ENCODE measurements at regions not wholly inside any gene's neighbourhood (a gene's known extent, or its start where the extent isn't known, plus 50 kb on each side); places are given as distances from the start of the nearest gene placed in this dataset.

DNA sequence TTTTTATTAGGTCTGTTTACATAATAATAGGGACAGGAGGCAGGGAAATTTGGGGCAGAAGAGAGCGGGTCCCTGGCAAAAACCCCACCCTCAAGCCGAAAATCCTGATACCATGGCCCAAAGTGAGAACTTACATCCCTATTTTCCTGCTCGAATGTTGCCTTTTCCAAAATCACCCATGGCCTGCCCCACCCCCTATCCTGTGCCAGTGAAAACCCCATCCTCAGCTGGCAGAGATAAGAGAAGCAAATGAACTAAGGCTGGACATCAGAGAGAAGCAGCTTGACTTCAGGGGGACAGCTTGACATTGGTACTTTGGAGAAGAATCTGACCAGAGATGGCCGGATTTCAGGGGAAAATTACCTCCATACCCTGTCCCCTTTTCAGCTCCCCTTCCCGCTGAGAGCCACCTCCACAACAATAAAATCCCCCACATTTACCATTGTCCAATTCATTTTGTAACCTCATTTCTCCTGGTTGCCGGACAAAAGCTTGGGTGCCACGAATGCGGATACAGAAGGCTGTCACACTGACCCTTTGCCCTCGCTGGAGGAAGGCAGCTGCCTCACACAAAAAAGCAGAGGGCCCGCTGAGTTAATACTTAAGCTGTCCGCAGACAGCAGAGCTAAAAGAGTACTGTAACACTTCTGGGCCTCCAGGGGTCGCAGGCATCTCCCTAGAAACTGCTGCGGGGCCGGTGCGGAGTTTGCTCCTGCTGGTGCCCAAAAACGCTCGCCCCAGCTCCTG is 196.2 kb downstream of the SNCA start:
- H3K4me3 ChIP-seq = no peak overlapping the region
- no TSS peak for BruUV-seq (replicated peaks)
- no peaks in the 10 kb centered on the region for H3K36me3 ChIP-seq (ENCODE audit: low read depth)
- H4K20me1 ChIP-seq (ENCODE audit: insufficient read depth) = no peaks in the 10 kb centered on the region
- H3F3A ChIP-seq (ENCODE audit: insufficient read depth, low read depth) = no peaks in the 10 kb centered on the region
- H3K4me1 ChIP-seq (replicated peaks; ENCODE audit: insufficient read depth) = no peaks in the 10 kb centered on the region
- H3K9me2 ChIP-seq (ENCODE audit: insufficient read depth) = no peaks in the 10 kb centered on the region
- no peak overlapping the region for H2AFZ ChIP-seq
- no peaks in the 10 kb centered on the region for H3K9me3 ChIP-seq (ENCODE audit: insufficient read depth, low read depth)
- intact Hi-C loops (cut with micrococcal nuclease; ENCODE audit: unreplicated experiment) = no loop called here
- ChIA-PET CTCF (no interaction called here), POLR2A (ENCODE audit: unreplicated experiment) (no interaction called here)
- no peak overlapping the region for H3K27ac ChIP-seq
- no peak overlapping the region for H3K4me2 ChIP-seq
- no peaks in the 10 kb centered on the region for H3K27me3 ChIP-seq (ENCODE audit: insufficient read depth, low read depth)
- TF ChIP-seq CTCF (conservative IDR thresholded peaks at IDR 0.05) = no peak
- TF ChIP-seq EZH2 (IDR thresholded peaks at IDR 0.05; ENCODE audit: low read depth) = no peak
- DNase-seq = no peak
- H3K79me2 ChIP-seq (ENCODE audit: low read depth) = no peaks in the 10 kb centered on the region

DNA sequence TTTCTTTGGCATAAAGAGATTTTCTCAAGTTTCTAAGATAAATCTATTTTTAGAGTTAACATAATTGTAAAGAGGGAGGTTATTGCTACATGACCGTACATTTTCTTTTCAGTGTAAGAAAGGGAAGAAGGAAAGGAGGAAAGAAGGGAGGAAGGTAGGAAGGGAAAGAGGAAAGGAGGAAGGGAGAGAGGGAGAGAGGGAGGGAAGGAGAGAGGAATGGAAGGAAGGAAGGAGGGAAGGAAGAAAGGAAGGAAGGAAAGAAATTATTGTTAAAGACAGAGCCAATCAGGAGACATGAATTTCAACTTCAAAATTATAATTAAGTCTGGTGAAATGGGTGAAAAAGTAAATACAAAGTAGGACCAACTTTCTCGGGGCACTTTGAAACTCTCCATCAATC is 197.6 kb downstream of the SNCA start:
- TF ChIP-seq EZH2 (IDR thresholded peaks at IDR 0.05; ENCODE audit: low read depth) (no peak), CTCF (conservative IDR thresholded peaks at IDR 0.05) (no peak)
- H3K27me3 ChIP-seq (ENCODE audit: insufficient read depth, low read depth) = no peaks in the 10 kb centered on the region
- intact Hi-C loops (cut with micrococcal nuclease; ENCODE audit: unreplicated experiment) = no loop called here
- ChIA-PET CTCF (no interaction called here), POLR2A (ENCODE audit: unreplicated experiment) (no interaction called here)
- no TSS peak for BruUV-seq (replicated peaks)
- no peak overlapping the region for H2AFZ ChIP-seq
- no peak overlapping the region for H3K4me3 ChIP-seq
- no peak overlapping the region for H3K4me2 ChIP-seq
- H3K79me2 ChIP-seq (ENCODE audit: low read depth) = no peaks in the 10 kb centered on the region
- H3K9me2 ChIP-seq (ENCODE audit: insufficient read depth) = no peaks in the 10 kb centered on the region
- no peaks in the 10 kb centered on the region for H3K4me1 ChIP-seq (replicated peaks; ENCODE audit: insufficient read depth)
- H3K27ac ChIP-seq = no peak overlapping the region
- H3F3A ChIP-seq (ENCODE audit: insufficient read depth, low read depth) = no peaks in the 10 kb centered on the region
- H3K9me3 ChIP-seq (ENCODE audit: insufficient read depth, low read depth) = no peaks in the 10 kb centered on the region
- no peaks in the 10 kb centered on the region for H4K20me1 ChIP-seq (ENCODE audit: insufficient read depth)
- H3K36me3 ChIP-seq (ENCODE audit: low read depth) = no peaks in the 10 kb centered on the region
- no peak for DNase-seq

DNA sequence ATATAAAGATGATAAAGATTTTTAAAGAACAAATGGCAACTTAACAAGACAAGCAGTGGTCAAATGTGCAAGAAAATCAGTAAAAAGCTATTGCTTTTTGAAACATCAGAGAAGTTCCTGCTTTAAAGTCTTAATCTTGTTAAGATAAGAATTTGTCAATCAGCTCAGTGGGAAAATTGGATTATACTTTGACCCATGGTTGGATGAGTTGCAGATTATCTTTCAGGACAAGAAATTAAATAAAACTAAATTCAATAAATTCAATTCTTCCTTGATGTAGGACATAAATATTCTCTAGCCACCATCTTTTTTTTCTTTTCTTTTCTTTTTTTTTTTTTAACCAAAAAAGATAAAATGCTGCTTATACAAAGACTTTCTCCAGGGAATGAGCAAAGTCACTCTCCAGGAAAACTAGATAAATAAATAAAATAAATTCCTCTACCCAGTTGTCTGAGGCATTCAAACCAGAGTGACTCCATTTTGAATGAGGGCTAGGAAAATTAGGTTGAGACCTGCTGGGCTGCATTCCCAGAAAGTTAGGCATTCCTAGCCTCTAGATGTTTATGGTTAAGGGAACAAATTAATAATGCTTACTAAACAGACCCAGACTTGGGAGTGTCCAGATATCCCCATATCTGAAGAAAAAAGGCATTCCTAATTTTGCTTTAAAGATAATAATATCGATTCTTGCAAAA is 211.2 kb downstream of the SNCA start:
- H3K9me3 ChIP-seq (ENCODE audit: insufficient read depth, low read depth) = no peaks in the 10 kb centered on the region
- H2AFZ ChIP-seq = no peak overlapping the region
- no peaks in the 10 kb centered on the region for H3K27me3 ChIP-seq (ENCODE audit: insufficient read depth, low read depth)
- ChIA-PET CTCF (no interaction called here), POLR2A (ENCODE audit: unreplicated experiment) (no interaction called here)
- H4K20me1 ChIP-seq (ENCODE audit: insufficient read depth) = no peaks in the 10 kb centered on the region
- no peaks in the 10 kb centered on the region for H3K4me1 ChIP-seq (replicated peaks; ENCODE audit: insufficient read depth)
- H3K27ac ChIP-seq = no peak overlapping the region
- DNase-seq = no peak
- no peaks in the 10 kb centered on the region for H3K79me2 ChIP-seq (ENCODE audit: low read depth)
- H3K36me3 ChIP-seq (ENCODE audit: low read depth) = no peaks in the 10 kb centered on the region
- BruUV-seq (replicated peaks) = no TSS peak
- no peaks in the 10 kb centered on the region for H3K9me2 ChIP-seq (ENCODE audit: insufficient read depth)
- H3K4me3 ChIP-seq = no peak overlapping the region
- H3F3A ChIP-seq (ENCODE audit: insufficient read depth, low read depth) = no peaks in the 10 kb centered on the region
- TF ChIP-seq CTCF (conservative IDR thresholded peaks at IDR 0.05) (no peak), EZH2 (IDR thresholded peaks at IDR 0.05; ENCODE audit: low read depth) (no peak)
- H3K4me2 ChIP-seq = no peak overlapping the region
- intact Hi-C loops (cut with micrococcal nuclease; ENCODE audit: unreplicated experiment) = no loop called here
